ENCODE measurements at regions not wholly inside any gene's neighbourhood (a gene's known extent, or its start where the extent isn't known, plus 50 kb on each side); places are given as distances from the start of the nearest gene placed in this dataset.

- no peaks in the 10 kb centered on the region for H3K27me3 ChIP-seq
- H3K36me3 ChIP-seq: no peaks in the 10 kb centered on the region
- H3K4me3 ChIP-seq: no peak overlapping the region
- H3K4me1 ChIP-seq (ENCODE audit: insufficient read depth): no peaks in the 10 kb centered on the region
- no peaks in the 10 kb centered on the region for H3K9me3 ChIP-seq
- TF ChIP-seq POLR2A (IDR thresholded peaks at IDR 0.05) (no peak), EP300 (IDR thresholded peaks at IDR 0.05) (no peak), CTCF (IDR thresholded peaks at IDR 0.05) (no peak)
- 47 to 60% (median 51%) methylated on average over 1 of the region's 1 CpG for WGBS, 3 donors
- H3K27ac ChIP-seq: no peak overlapping the region
- no peak for DNase-seq
- intact Hi-C loops (cut with DNase I): no loop called here
Observed at GRCh38 chr1:164479242-164479641, 79.7 kb upstream of the PBX1 start.

- no peaks in the 10 kb centered on the region for H3K4me1 ChIP-seq (ENCODE audit: insufficient read depth)
- intact Hi-C loops (cut with DNase I): no loop called here
- WGBS, 3 donors: 96 to 100% (median 98%) methylated on average over 1 of the region's 1 CpG
- no peak overlapping the region for H3K4me3 ChIP-seq
- DNase-seq: no peak
- H3K27ac ChIP-seq: no peak overlapping the region
- H3K36me3 ChIP-seq: no peaks in the 10 kb centered on the region
- H3K27me3 ChIP-seq: no peaks in the 10 kb centered on the region
- TF ChIP-seq EP300 (IDR thresholded peaks at IDR 0.05): no peak
- TF ChIP-seq CTCF (IDR thresholded peaks at IDR 0.05): no peak
- no peak for TF ChIP-seq POLR2A (IDR thresholded peaks at IDR 0.05)
- H3K9me3 ChIP-seq: no peaks in the 10 kb centered on the region
Observed at GRCh38 chr1:164480285-164480907, 78.6 kb upstream of the PBX1 start.

- WGBS, 3 donors: 73 to 76% (median 74%) methylated on average over 3 of the region's 3 CpGs
- Histone ChIP-seq H3K27me3 (no peaks in the 10 kb centered on the region), H3K9me3 (no peaks in the 10 kb centered on the region), H3K27ac (no peak overlapping the region), H3K4me3 (no peak overlapping the region), H3K36me3 (no peaks in the 10 kb centered on the region), H3K4me1 (ENCODE audit: insufficient read depth) (no peaks in the 10 kb centered on the region)
- TF ChIP-seq POLR2A (IDR thresholded peaks at IDR 0.05) (no peak), CTCF (IDR thresholded peaks at IDR 0.05) (no peak), EP300 (IDR thresholded peaks at IDR 0.05) (no peak)
- no peak for DNase-seq
- intact Hi-C loops (cut with DNase I): no loop called here
Observed at GRCh38 chr1:164495905-164496304, 63.1 kb upstream of the PBX1 start.

GRCh38 chr1:164498792-164499191, 60.2 kb upstream of the PBX1 start:
- intact Hi-C loops (cut with DNase I): no loop called here
- Histone ChIP-seq H3K9me3 (no peaks in the 10 kb centered on the region), H3K27me3 (no peaks in the 10 kb centered on the region), H3K4me1 (ENCODE audit: insufficient read depth) (no peaks in the 10 kb centered on the region), H3K27ac (no peak overlapping the region), H3K36me3 (no peaks in the 10 kb centered on the region), H3K4me3 (no peak overlapping the region)
- 53 to 61% (median 54%) methylated on average over 2 of the region's 2 CpGs for WGBS, 3 donors
- no peak for TF ChIP-seq EP300 (IDR thresholded peaks at IDR 0.05)
- no peak for TF ChIP-seq CTCF (IDR thresholded peaks at IDR 0.05)
- no peak for TF ChIP-seq POLR2A (IDR thresholded peaks at IDR 0.05)
- DNase-seq: no peak
